GM19238 (cell line): ENCODE measurements at regions not wholly inside any gene's neighbourhood (a gene's known extent, or its start where the extent isn't known, plus 50 kb on each side); places are given as distances from the start of the nearest gene placed in this dataset.
"Not testable (repeated sequence)": the region's sequence is repeated elsewhere in the genome, so short reads cannot be mapped to it uniquely, and the experiment has no call there.

ENCODE experiments used
- DNase-seq: peaks from one replicate; pipeline ENCODE4 v3.0.0; 2011; ENCODE audit warnings: low spot score; ENCODE audit not compliant: insufficient read length

- DNase-seq: no peak
These were observed 221.8 kb downstream of the ANAPC1 start for GRCh38 chr2:111662039-111662770.

- DNase-seq: peak; percentile 14
These were observed 221.1 kb downstream of the ANAPC1 start for GRCh38 chr2:111662771-111663470.

- no peak for DNase-seq
These were observed 220.3 kb downstream of the ANAPC1 start for GRCh38 chr2:111663471-111664274.

- no peak for DNase-seq
These were observed 219.6 kb downstream of the ANAPC1 start for GRCh38 chr2:111664275-111664850.

- DNase-seq: no peak
These were observed 219.0 kb downstream of the ANAPC1 start for GRCh38 chr2:111665011-111665410.

GRCh38 chr2:111665551-111666116, 218.4 kb downstream of the ANAPC1 start:
- DNase-seq: no peak

- no peak for DNase-seq
These were observed 217.8 kb downstream of the ANAPC1 start for GRCh38 chr2:111666160-111666559.

GRCh38 chr2:111667001-111667400, 217.0 kb downstream of the ANAPC1 start:
- DNase-seq: no peak

- no peak for DNase-seq
These were observed 216.3 kb downstream of the ANAPC1 start for GRCh38 chr2:111667542-111668273.

- no peak for DNase-seq
These were observed 215.7 kb downstream of the ANAPC1 start for GRCh38 chr2:111668274-111668616.

- no peak for DNase-seq
These were observed 215.3 kb downstream of the ANAPC1 start for GRCh38 chr2:111668741-111669140.

GRCh38 chr2:111669928-111670695, 213.9 kb downstream of the ANAPC1 start:
- DNase-seq: no peak

- no peak for DNase-seq
These were observed 213.2 kb downstream of the ANAPC1 start for GRCh38 chr2:111670776-111671175.

GRCh38 chr2:111671426-111672150, 212.4 kb downstream of the ANAPC1 start:
- DNase-seq: no peak

- DNase-seq: not testable (repeated sequence)
These were observed 211.4 kb downstream of the ANAPC1 start for GRCh38 chr2:111672641-111673040.

- no peak for DNase-seq
These were observed 210.5 kb downstream of the ANAPC1 start for GRCh38 chr2:111673526-111673925.

- DNase-seq: no peak
These were observed 208.4 kb downstream of the ANAPC1 start for GRCh38 chr2:111675419-111676194.

GRCh38 chr2:111676291-111676822, 207.6 kb downstream of the ANAPC1 start:
- DNase-seq: no peak
